ENCODE measurements at regions not wholly inside any gene's neighbourhood (a gene's known extent, or its start where the extent isn't known, plus 50 kb on each side); places are given as distances from the start of the nearest gene placed in this dataset.

GRCh38 chr5:91668261-91668660 is 285.1 kb upstream of the ARRDC3 start:
- H3K4me3 Mint-ChIP-seq, result no peak overlapping the region
- no peak for DNase-seq
- no peaks in the 10 kb centered on the region for H3K9me3 Mint-ChIP-seq
- H3K27me3 Mint-ChIP-seq, result no peaks in the 10 kb centered on the region
- no peaks in the 10 kb centered on the region for H3K4me1 Mint-ChIP-seq
- H3K27ac Mint-ChIP-seq, result no peak overlapping the region
- no peaks in the 10 kb centered on the region for H3K36me3 Mint-ChIP-seq

- no peaks in the 10 kb centered on the region for H3K27me3 Mint-ChIP-seq
- DNase-seq, result no peak
- no peak overlapping the region for H3K4me3 Mint-ChIP-seq
- no peak overlapping the region for H3K27ac Mint-ChIP-seq
- H3K36me3 Mint-ChIP-seq, result no peaks in the 10 kb centered on the region
- peaks cover 13% of the 10 kb centered on the region for H3K9me3 Mint-ChIP-seq
- H3K4me1 Mint-ChIP-seq, result no peaks in the 10 kb centered on the region
Measured at GRCh38 chr5:91652678-91653077, 269.6 kb upstream of the ARRDC3 start.

GRCh38 chr5:91651704-91652103 is 268.6 kb upstream of the ARRDC3 start:
- DNase-seq, result no peak
- Mint-ChIP-seq H3K27ac (no peak overlapping the region), H3K27me3 (no peaks in the 10 kb centered on the region), H3K9me3 (peaks cover 5% of the 10 kb centered on the region), H3K4me3 (no peak overlapping the region), H3K4me1 (no peaks in the 10 kb centered on the region), H3K36me3 (no peaks in the 10 kb centered on the region)

DNA sequence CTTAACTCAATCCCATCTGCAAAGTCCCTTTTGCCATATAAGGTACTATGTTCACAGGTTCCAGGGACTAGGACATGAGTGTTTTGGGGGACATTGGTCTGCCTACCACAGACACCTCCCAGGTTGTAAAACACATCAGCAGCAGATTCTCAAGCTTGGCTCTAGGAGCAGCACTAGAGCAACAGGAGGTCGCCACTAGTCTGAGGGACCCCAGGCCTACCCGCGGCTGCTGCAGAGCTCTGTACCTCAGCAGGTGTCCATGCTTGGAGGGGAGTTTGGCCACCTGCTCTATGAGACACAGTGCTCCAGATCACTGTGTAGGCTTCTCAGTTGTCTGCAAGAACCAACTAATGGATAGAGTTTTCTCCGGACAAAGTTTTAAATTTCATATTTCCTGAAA is 262.2 kb upstream of the ARRDC3 start:
- no peaks in the 10 kb centered on the region for H3K9me3 Mint-ChIP-seq
- no peaks in the 10 kb centered on the region for H3K36me3 Mint-ChIP-seq
- no peak for DNase-seq
- H3K27ac Mint-ChIP-seq, result no peak overlapping the region
- H3K4me1 Mint-ChIP-seq, result no peaks in the 10 kb centered on the region
- H3K27me3 Mint-ChIP-seq, result no peaks in the 10 kb centered on the region
- H3K4me3 Mint-ChIP-seq, result no peak overlapping the region

- Mint-ChIP-seq H3K27me3 (no peaks in the 10 kb centered on the region), H3K9me3 (no peaks in the 10 kb centered on the region), H3K4me3 (no peak overlapping the region), H3K27ac (no peak overlapping the region), H3K4me1 (no peaks in the 10 kb centered on the region), H3K36me3 (no peaks in the 10 kb centered on the region)
- no peak for DNase-seq
Measured at GRCh38 chr5:91643797-91644196, 260.7 kb upstream of the ARRDC3 start.

DNA sequence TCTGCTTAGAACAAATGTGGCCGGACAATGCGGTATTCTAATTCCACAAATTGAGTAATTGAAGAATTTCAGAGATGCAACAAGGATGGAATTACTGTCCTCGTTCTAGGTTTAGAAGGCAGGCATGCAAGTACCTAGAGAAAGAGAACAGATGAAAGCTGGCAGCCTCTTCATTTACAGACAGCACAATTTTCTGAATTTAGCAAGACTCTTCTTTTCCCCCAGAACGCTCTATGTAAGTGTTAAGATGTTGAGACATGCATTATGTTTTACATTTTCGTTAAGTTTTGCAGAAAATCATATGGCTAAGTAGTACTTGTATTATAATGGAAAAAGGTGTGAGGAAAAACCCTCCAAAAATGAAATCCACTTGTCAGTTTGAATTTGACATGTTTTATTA is 259.5 kb upstream of the ARRDC3 start:
- H3K4me3 Mint-ChIP-seq, result no peak overlapping the region
- no peaks in the 10 kb centered on the region for H3K4me1 Mint-ChIP-seq
- H3K36me3 Mint-ChIP-seq, result no peaks in the 10 kb centered on the region
- no peak for DNase-seq
- no peaks in the 10 kb centered on the region for H3K9me3 Mint-ChIP-seq
- no peak overlapping the region for H3K27ac Mint-ChIP-seq
- peaks cover 3% of the 10 kb centered on the region for H3K27me3 Mint-ChIP-seq

- H3K9me3 Mint-ChIP-seq, result no peaks in the 10 kb centered on the region
- H3K27ac Mint-ChIP-seq, result no peak overlapping the region
- H3K4me3 Mint-ChIP-seq, result no peak overlapping the region
- H3K27me3 Mint-ChIP-seq, result peaks cover 5% of the 10 kb centered on the region
- no peaks in the 10 kb centered on the region for H3K4me1 Mint-ChIP-seq
- DNase-seq, result no peak
- H3K36me3 Mint-ChIP-seq, result no peaks in the 10 kb centered on the region
Measured at GRCh38 chr5:91641730-91642350, 258.7 kb upstream of the ARRDC3 start.

- peaks cover 9% of the 10 kb centered on the region for H3K27me3 Mint-ChIP-seq
- H3K4me3 Mint-ChIP-seq, result no peak overlapping the region
- H3K36me3 Mint-ChIP-seq, result no peaks in the 10 kb centered on the region
- H3K4me1 Mint-ChIP-seq, result no peaks in the 10 kb centered on the region
- H3K9me3 Mint-ChIP-seq, result no peaks in the 10 kb centered on the region
- no peak for DNase-seq
- no peak overlapping the region for H3K27ac Mint-ChIP-seq
Measured at GRCh38 chr5:91639744-91640143, 256.6 kb upstream of the ARRDC3 start.

- H3K4me3 Mint-ChIP-seq, result no peak overlapping the region
- no peaks in the 10 kb centered on the region for H3K36me3 Mint-ChIP-seq
- no peak for DNase-seq
- H3K9me3 Mint-ChIP-seq, result no peaks in the 10 kb centered on the region
- no peak overlapping the region for H3K27ac Mint-ChIP-seq
- no peaks in the 10 kb centered on the region for H3K4me1 Mint-ChIP-seq
- H3K27me3 Mint-ChIP-seq, result peaks cover 11% of the 10 kb centered on the region
Measured at GRCh38 chr5:91638010-91638409, 254.9 kb upstream of the ARRDC3 start.

DNA sequence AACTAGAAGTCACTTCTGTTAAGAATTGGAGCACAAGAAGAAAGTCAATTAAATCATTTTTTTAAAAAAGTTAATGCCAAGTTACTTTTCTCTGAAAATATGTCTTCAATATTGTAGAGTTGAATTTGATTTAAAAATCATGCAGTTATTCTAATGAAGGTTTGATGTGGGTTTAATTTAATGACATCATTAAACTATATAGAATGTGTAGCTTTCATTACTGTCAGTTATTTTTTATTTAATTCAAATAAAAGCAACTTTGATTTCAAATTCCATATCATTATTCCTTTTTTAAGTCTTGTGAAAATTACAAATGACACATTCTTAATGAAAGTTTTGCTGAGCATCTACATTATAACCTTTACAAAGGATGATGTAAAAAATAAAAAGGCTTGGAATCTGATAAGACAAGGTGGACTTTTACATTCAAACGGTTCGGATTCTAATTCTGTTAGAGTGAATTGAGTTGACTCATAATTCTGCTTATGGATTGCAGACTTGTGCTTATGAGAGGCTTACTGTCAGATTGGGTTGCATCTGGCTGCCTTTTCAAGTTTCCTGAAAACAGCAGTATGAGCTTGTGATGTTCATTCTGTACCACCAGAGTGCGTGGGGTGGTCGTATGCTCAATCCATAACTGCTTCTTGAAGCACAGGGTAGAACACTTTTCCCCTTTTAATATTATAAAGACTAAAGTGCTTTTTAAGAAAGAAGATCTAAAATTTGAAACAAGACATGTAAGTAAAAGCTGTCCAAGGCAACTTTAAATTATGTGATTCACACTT is 253.0 kb upstream of the ARRDC3 start:
- no peak overlapping the region for H3K27ac Mint-ChIP-seq
- peaks cover 13% of the 10 kb centered on the region for H3K27me3 Mint-ChIP-seq
- no peaks in the 10 kb centered on the region for H3K4me1 Mint-ChIP-seq
- H3K36me3 Mint-ChIP-seq, result no peaks in the 10 kb centered on the region
- H3K4me3 Mint-ChIP-seq, result no peak overlapping the region
- no peak for DNase-seq
- H3K9me3 Mint-ChIP-seq, result no peaks in the 10 kb centered on the region

GRCh38 chr5:91632871-91633270 is 249.8 kb upstream of the ARRDC3 start:
- peaks cover 13% of the 10 kb centered on the region for H3K27me3 Mint-ChIP-seq
- H3K9me3 Mint-ChIP-seq, result no peaks in the 10 kb centered on the region
- H3K4me1 Mint-ChIP-seq, result no peaks in the 10 kb centered on the region
- H3K36me3 Mint-ChIP-seq, result no peaks in the 10 kb centered on the region
- no peak for DNase-seq
- no peak overlapping the region for H3K4me3 Mint-ChIP-seq
- no peak overlapping the region for H3K27ac Mint-ChIP-seq

- Mint-ChIP-seq H3K27me3 (no peaks in the 10 kb centered on the region), H3K4me1 (peaks cover 2% of the 10 kb centered on the region), H3K36me3 (no peaks in the 10 kb centered on the region), H3K9me3 (peaks cover 5% of the 10 kb centered on the region), H3K27ac (no peak overlapping the region), H3K4me3 (no peak overlapping the region)
- no peak for DNase-seq
Measured at GRCh38 chr5:91611746-91612145, 228.6 kb upstream of the ARRDC3 start.

DNA sequence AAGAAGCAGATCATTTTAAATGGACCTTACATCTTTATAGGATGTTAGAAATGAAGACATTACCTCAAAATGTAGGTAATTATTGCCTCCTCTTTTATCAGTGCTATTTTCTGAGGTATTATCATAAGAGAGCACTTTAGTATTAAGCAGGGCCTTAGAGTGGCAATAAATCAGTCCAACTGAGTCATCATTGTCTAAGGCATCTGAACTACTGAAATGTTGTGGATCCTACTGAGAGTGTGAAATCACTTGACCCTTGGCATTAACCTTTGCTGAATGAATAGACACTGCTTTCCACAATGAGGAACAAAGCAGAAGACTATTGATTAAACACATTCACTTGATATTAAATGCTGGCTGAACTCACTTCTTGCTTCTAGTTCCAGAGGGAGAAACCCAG is 224.6 kb upstream of the ARRDC3 start:
- peaks cover 2% of the 10 kb centered on the region for H3K4me1 Mint-ChIP-seq
- H3K27ac Mint-ChIP-seq, result no peak overlapping the region
- no peaks in the 10 kb centered on the region for H3K27me3 Mint-ChIP-seq
- H3K4me3 Mint-ChIP-seq, result no peak overlapping the region
- H3K9me3 Mint-ChIP-seq, result no peaks in the 10 kb centered on the region
- H3K36me3 Mint-ChIP-seq, result no peaks in the 10 kb centered on the region
- no peak for DNase-seq

DNA sequence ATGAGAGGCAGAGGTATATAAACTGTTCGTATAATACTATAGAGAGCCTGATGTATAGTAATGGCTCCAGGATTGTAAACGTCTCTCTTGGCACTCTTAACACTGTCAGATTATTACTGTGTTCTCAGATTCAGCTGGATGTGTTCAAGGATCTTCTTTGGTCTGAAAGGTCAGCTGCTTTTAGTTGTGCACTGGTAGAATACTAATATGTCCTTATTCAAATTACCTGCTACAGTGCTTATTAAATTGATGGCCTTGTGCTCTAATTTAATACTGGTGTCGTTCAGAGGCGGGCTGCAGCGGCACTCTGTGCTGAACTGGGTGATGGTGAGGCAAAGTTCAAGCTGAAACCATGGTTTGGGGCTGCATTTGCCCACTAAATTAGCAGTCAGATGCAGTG is 216.7 kb upstream of the ARRDC3 start:
- Mint-ChIP-seq H3K9me3 (peaks cover 4% of the 10 kb centered on the region), H3K4me1 (no peaks in the 10 kb centered on the region), H3K27me3 (no peaks in the 10 kb centered on the region), H3K36me3 (no peaks in the 10 kb centered on the region), H3K4me3 (no peak overlapping the region), H3K27ac (no peak overlapping the region)
- no peak for DNase-seq

GRCh38 chr5:91598216-91598615 is 215.1 kb upstream of the ARRDC3 start:
- Mint-ChIP-seq H3K9me3 (peaks cover 12% of the 10 kb centered on the region), H3K27me3 (no peaks in the 10 kb centered on the region), H3K27ac (no peak overlapping the region), H3K4me1 (no peaks in the 10 kb centered on the region), H3K36me3 (no peaks in the 10 kb centered on the region), H3K4me3 (no peak overlapping the region)
- no peak for DNase-seq

DNA sequence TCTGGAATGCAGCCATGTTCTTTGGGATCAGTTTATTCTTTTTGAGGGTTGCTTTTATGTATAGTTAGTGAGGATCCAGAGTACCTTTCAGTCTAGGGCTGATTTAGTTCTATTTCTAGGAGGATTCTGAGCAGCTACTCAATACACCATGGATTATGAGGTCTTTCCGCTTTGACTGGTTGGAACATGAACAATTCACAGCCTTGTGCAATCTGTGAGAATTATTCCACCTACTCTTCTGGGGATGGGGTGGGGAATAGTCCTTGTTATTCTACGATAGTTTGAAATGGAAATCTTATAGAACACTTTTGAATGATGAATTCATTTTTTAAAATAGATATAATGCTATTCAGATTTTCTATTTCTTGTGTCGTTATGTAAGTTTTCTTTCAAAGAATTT is 212.3 kb upstream of the ARRDC3 start:
- DNase-seq, result no peak
- no peak overlapping the region for H3K27ac Mint-ChIP-seq

More for the DNA sequence above, 212.3 kb upstream of the ARRDC3 start:
- Mint-ChIP-seq H3K36me3 (peaks cover 3% of the 10 kb centered on the region), H3K27me3 (no peaks in the 10 kb centered on the region), H3K9me3 (peaks cover 18% of the 10 kb centered on the region), H3K4me1 (no peaks in the 10 kb centered on the region), H3K4me3 (no peak overlapping the region)

Measured in activated naive CD8-positive, alpha-beta T cell treated with anti-CD3 and anti-CD28 coated beads for 36 hours (primary cell).